ENCODE measurements at regions not wholly inside any gene's neighbourhood (a gene's known extent, or its start where the extent isn't known, plus 50 kb on each side); places are given as distances from the start of the nearest gene placed in this dataset.
"Not testable (repeated sequence)": the region's sequence is repeated elsewhere in the genome, so short reads cannot be mapped to it uniquely, and the experiment has no call there.

DNA sequence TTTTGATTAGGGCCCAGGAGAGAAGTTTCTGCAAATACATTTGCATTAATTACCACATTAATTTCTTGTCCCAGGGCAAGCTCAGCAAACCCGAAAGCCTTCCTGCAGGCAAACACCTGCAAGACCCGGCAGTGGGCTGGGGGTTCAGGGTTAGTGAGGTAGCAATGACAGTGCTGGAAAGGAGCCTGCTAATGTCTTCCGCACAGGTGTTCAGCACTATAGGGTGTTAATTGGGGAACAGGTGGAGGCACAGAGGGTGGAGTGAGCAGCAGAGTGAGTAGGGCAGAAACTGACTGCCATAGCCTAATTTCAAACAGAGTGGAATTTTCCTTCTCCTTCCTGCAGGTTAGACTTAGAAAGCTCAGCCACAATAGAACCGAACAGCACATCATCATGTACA lies 50.9 kb upstream of the UBASH3B start:
- DNase-seq (ENCODE audit: low read depth, low spot score) = no peak

DNA sequence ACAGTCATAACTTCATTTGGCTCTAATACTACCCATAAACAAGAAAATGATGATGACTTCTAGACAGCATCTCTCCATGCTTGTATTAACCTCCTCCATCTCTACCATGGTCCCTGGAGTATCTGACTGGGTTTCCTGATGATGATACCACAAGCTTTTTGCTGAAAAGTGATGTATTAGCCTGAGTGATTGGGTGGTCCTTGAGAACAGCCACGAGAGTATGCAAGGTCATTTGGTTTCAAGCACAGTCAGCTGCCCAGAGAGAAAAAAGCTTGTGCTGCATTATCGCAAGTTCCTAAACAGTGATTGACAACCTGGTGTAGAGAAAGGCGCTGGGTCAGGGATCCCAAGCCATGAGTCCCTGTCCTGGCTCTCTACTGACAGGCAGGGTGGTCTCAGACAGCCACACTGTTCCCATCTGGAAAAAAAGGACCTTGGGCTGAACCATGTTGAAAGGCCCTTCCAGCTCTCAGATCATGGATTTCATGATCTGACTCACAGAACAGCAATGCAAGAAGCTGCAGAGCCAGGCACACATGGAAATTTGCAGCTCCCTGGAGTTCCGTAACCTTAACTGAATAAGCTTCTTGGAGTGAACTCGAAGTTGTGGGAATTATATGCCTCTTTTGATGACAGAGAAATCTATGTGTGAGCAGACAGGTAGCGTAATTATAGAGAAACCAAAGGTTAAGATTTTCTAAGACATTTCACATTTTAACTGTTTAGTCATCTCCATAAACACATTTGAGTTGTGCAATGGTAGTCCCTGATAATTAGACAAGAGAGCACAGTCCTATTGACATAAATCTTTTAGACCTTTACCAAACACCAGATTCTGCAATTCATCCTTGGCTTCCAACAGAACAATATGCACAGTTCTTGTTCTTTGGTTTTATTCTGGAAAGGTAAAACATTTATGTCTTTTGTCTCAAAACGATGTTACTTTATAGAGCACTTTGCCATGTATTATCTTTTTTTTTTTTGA lies 54.1 kb upstream of the UBASH3B start:
- no peak for DNase-seq (ENCODE audit: low read depth, low spot score)

DNA sequence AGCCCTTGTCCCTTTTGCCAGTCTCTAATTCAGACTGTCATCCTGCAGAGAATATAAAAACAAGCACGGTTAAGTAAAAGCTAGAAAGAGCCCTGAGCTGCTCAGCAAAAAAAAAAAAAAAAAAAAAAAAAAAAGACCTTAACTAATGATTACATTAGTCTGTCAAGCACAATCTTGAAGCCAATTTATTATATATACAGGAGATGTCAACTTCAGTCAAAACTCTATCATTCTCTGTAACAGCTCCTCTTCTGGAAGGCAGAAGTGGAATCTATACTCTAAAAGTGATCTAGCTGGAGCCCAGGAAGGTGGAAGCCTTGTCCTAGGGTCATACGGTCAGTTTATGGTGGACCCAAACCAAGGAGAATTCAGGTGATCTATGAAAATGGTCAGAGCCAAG lies 55.2 kb upstream of the UBASH3B start:
- no peak for DNase-seq (ENCODE audit: low read depth, low spot score)

GRCh38 chr11:122599434-122599833 lies 56.1 kb upstream of the UBASH3B start:
- no peak for DNase-seq (ENCODE audit: low read depth, low spot score)

GRCh38 chr11:122598971-122599370 lies 56.6 kb upstream of the UBASH3B start:
- DNase-seq (ENCODE audit: low read depth, low spot score) = no peak

GRCh38 chr11:122597511-122597910 lies 58.0 kb upstream of the UBASH3B start:
- no peak for DNase-seq (ENCODE audit: low read depth, low spot score)

- DNase-seq (ENCODE audit: low read depth, low spot score) = no peak
Measured at GRCh38 chr11:122594986-122595645, 60.4 kb upstream of the UBASH3B start.

- DNase-seq (ENCODE audit: low read depth, low spot score) = no peak
Measured at GRCh38 chr11:122593473-122594420, 61.8 kb upstream of the UBASH3B start.

GRCh38 chr11:122592641-122593040 lies 62.9 kb upstream of the UBASH3B start:
- no peak for DNase-seq (ENCODE audit: low read depth, low spot score)

- no peak for DNase-seq (ENCODE audit: low read depth, low spot score)
Measured at GRCh38 chr11:122584670-122585069, 70.9 kb upstream of the UBASH3B start.

DNA sequence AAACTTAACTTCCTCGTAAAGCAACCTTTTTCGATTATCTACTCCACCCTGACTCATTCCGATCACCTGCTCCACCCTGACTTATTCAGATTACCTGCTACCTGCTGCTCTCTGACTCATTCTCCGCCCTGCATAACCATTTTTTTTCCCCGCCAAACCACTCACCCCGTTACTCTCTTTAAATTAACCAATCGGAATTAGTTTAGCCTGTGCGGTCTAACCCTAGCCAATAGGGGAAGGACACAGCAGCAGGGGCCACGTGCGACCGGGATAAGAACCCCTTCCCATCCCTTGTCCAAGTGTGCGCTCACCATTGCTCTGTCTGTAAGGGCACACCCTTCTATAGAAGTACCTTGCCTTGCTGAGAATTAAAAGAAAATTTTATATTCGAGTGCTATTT lies 75.5 kb upstream of the UBASH3B start:
- DNase-seq (ENCODE audit: low read depth, low spot score) = not testable (repeated sequence)

- DNase-seq (ENCODE audit: low read depth, low spot score) = no peak
Measured at GRCh38 chr11:122578171-122578825, 77.2 kb upstream of the UBASH3B start.

GRCh38 chr11:122572592-122572991 lies 82.9 kb upstream of the UBASH3B start:
- no peak for DNase-seq (ENCODE audit: low read depth, low spot score)

DNA sequence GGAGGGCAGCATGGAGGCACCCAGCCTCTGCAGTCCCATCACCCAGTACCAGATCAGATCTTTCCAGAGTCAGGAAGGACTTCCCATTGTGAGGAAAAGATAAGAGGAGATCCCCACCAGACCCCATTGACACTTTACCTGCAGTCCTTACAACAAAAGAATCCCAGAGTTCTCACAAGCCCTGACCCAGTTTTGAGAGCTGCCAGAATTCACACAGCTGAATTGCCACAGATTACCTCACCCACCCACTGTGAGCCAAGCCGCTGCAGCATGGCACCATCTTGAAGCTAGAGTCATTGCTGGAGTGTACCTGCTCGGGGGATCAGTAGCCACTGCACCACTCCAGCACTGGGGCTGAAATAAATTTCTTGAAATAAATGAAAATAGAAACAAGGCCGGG lies 91.8 kb upstream of the UBASH3B start:
- DNase-seq (ENCODE audit: low read depth, low spot score) = no peak

GRCh38 chr11:122559734-122560382 lies 95.7 kb upstream of the UBASH3B start:
- DNase-seq (ENCODE audit: low read depth, low spot score) = no peak

- DNase-seq (ENCODE audit: low read depth, low spot score) = not testable (repeated sequence)
Measured at GRCh38 chr11:122559218-122559617, 96.3 kb upstream of the UBASH3B start.

DNA sequence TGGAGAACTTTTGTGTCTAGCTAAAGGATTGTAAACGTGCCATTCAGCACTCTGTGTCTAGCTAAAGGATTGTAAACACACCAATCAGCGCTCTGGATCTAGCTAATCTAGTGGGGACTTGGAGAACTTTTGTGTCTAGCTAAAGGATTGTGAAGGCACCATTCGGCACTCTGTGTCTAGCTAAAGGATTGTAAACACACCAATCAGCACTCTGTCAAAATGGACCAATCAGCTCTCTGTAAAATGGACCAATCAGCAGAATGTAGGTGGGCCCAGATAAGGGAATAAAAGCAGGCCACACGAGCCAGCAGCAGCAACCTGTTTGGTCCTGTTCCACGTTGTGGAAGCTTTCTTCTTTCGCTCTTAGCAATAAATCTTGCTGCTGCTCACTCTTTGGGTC lies 98.4 kb upstream of the UBASH3B start:
- DNase-seq (ENCODE audit: low read depth, low spot score) = not testable (repeated sequence)

GRCh38 chr11:122556605-122557004 lies 98.9 kb upstream of the UBASH3B start:
- no peak for DNase-seq (ENCODE audit: low read depth, low spot score)

DNA sequence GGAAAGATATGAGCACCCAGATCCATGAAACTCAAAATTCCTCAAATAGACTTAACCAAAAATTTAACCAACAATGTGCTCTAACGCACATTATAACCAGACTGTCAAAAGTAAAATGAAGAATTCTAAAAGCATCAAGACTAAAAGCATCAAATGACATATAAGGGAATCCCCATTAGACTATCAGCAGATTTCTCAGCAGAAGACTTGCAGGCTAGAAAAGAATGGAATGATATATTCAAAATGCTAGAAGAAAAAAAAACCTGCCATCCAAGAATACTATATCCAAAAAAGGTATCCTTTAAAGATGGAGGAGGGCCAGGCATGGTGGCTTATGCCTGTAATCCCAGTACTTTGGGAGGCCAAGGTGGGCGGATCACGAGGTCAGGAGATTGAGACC lies 117.5 kb upstream of the UBASH3B start:
- DNase-seq (ENCODE audit: low read depth, low spot score) = no peak

GRCh38 chr11:122524898-122525297 lies 130.6 kb upstream of the UBASH3B start:
- DNase-seq (ENCODE audit: low read depth, low spot score) = no peak

Measured in brain pericyte (primary cell).